Ascending aorta (tissue), 2 donors: ENCODE measurements at regions not wholly inside any gene's neighbourhood (a gene's known extent, or its start where the extent isn't known, plus 50 kb on each side); places are given as distances from the start of the nearest gene placed in this dataset.

ENCODE experiments used
- DNase-seq, 2 donors: peaks; one replicate each; pipeline ENCODE4 v3.0.0-alpha.2; 2019; ENCODE audit warnings: low spot score in 2 of 2
- H3K27ac ChIP-seq, 2 donors: fragments of 200-600 bp; sonication (generic); one replicate each; pipeline ENCODE4 v1.5.1; 2016 to 2017; ENCODE audit warnings: mild to moderate bottlenecking in 1 of 2
- H3K27me3 ChIP-seq: fragments of 200-600 bp; sonication (generic); one replicate; pipeline ENCODE4 v1.5.1; 2017
- H3K36me3 ChIP-seq, 2 donors: fragments of 200-600 bp; sonication (generic); one replicate each; pipeline ENCODE4 v1.5.1; 2016
- H3K4me1 ChIP-seq, 2 donors: fragments of 200-600 bp; sonication (generic); one replicate each; pipeline ENCODE4 v1.5.1; 2016 to 2017; ENCODE audit warnings: mild to moderate bottlenecking in 1 of 2
- H3K4me3 ChIP-seq, 2 donors: fragments of 200-600 bp; sonication (generic); one replicate each; pipeline ENCODE4 v1.5.1; 2016 to 2017; ENCODE audit warnings: mild to moderate bottlenecking in 1 of 2
- H3K9me3 ChIP-seq, 2 donors: fragments of 200-600 bp; sonication (generic); one replicate each; pipeline ENCODE4 v1.5.1; 2016
- intact Hi-C: fragments of 100-400 bp; cut with DNase I; formaldehyde crosslinking; loops from one replicate; pipeline ENCODE4 v1.15.1; 2023
- TF ChIP-seq, protein P1 (sequence below), 3 experiments: fragments of 200-600 bp in 2 of 3; fragments of 450-650 bp in 1 of 3; sonication (generic) in 2 of 3; IDR thresholded peaks; one replicate each; pipeline ENCODE4 v1.5.1; 2016 to 2019; ENCODE audit warnings: antibody characterized with exemption in 3 of 3, mild to moderate bottlenecking in 1 of 3, moderate library complexity in 1 of 3

DNA sequence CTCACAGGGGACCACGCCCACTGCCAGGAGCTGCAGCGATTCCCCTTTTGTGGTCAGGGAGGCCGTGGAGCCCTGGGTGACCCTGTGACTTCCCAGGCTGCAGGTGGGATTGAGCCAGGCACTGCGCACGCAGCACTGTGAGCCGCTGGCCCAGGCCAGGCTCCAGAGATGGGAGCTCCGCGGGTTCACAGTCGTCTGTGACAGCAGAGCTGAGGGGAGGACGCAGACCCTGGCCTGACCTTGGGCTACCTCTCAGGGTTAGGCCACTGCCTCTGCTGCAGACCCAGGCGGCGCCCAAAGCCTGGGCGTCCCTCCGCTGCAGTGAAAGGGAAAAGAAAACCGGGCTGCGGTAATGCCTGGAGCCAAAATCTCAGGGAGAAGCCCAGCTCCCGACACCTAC, 107.5 kb upstream of the GPR26 start:
- intact Hi-C loops = loop anchor here (1.0 to 5.0 kb wide), 2 partner anchors 425 to 516 kb away; no protein-coding TSS in a partner anchor
- Histone ChIP-seq H3K4me1 (no peaks in the 10 kb centered on the region), H3K9me3 (no peaks in the 10 kb centered on the region), H3K4me3 (no peak overlapping the region), H3K27me3 (no peaks in the 10 kb centered on the region), H3K27ac (no peak overlapping the region), H3K36me3 (no peaks in the 10 kb centered on the region)
- DNase-seq = no peak
- TF ChIP-seq, protein P1, sequence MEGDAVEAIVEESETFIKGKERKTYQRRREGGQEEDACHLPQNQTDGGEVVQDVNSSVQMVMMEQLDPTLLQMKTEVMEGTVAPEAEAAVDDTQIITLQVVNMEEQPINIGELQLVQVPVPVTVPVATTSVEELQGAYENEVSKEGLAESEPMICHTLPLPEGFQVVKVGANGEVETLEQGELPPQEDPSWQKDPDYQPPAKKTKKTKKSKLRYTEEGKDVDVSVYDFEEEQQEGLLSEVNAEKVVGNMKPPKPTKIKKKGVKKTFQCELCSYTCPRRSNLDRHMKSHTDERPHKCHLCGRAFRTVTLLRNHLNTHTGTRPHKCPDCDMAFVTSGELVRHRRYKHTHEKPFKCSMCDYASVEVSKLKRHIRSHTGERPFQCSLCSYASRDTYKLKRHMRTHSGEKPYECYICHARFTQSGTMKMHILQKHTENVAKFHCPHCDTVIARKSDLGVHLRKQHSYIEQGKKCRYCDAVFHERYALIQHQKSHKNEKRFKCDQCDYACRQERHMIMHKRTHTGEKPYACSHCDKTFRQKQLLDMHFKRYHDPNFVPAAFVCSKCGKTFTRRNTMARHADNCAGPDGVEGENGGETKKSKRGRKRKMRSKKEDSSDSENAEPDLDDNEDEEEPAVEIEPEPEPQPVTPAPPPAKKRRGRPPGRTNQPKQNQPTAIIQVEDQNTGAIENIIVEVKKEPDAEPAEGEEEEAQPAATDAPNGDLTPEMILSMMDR (IDR thresholded peaks at IDR 0.05) = no peak

DNA sequence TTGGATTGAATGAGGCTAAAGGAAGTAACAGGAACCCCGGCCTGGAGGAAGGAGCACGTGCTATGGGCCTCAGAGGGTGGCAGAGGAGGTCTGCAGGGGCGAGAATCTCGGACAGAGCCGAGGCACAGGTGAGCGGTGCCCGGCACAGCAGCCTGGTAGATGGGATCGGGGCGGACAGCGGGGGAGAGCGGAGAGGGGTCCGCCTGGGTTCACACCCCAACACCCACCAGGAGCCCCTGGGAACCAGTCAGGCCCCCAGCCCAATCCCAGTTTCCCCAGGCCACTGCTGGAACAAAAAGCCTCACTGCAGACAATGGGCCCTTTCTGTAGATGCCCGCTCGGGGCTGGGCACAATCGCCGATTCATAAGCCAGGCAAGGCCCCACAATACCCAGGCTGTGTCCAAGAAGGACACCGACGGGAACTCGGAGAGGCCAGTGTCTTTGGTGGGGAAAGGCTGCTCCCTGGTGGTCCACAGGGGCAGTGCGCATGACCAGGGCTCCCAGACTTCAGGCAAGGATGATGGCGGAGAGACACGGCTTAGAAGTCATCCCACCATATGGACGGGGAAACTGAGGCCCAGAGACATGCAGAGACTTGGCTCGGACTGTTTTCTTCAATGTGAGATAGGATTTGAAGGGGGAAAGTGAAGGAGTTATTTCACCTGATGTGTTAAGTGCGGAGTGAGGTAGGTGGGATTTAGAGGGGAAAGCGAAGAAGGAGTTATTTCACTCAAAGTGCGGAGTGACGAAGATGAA, 106.9 kb upstream of the GPR26 start:
- Histone ChIP-seq H3K27ac (no peak overlapping the region), H3K36me3 (no peaks in the 10 kb centered on the region), H3K9me3 (no peaks in the 10 kb centered on the region), H3K4me3 (no peak overlapping the region), H3K4me1 (no peaks in the 10 kb centered on the region), H3K27me3 (no peaks in the 10 kb centered on the region)
- TF ChIP-seq, protein P1 (IDR thresholded peaks at IDR 0.05) = peak; percentile 85 to 97 (median 95)
- intact Hi-C loops = loop anchor here (1.0 to 5.0 kb wide), 2 partner anchors 426 to 517 kb away; no protein-coding TSS in a partner anchor
- DNase-seq = peak in 1 of 2 donors; percentile 73

DNA sequence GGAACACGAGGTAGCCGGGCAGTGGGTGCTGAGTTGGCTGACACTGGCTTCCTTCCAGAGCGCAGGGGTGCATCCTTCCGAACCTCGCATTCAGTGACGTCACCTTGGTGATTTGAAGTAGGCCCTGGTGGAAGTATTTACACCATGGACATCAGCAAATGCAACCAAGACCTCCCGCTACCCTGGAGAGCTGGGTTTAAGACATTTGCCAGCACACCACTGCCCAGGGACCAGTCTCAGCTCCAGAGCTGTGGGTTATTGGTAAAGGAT, 106.4 kb upstream of the GPR26 start:
- no peaks in the 10 kb centered on the region for H3K36me3 ChIP-seq
- no peak for DNase-seq
- TF ChIP-seq, protein P1 (IDR thresholded peaks at IDR 0.05) = no peak
- H3K27ac ChIP-seq = no peak overlapping the region
- no peaks in the 10 kb centered on the region for H3K27me3 ChIP-seq
- no peak overlapping the region for H3K4me3 ChIP-seq
- no peaks in the 10 kb centered on the region for H3K9me3 ChIP-seq
- no peaks in the 10 kb centered on the region for H3K4me1 ChIP-seq
- intact Hi-C loops = loop anchor here (1.0 to 5.0 kb wide), 2 partner anchors 426 to 517 kb away; no protein-coding TSS in a partner anchor

- DNase-seq = no peak
Measured at GRCh38 chr10:123560301-123561140, 105.6 kb upstream of the GPR26 start.

GRCh38 chr10:123561141-123561440, 105.1 kb upstream of the GPR26 start:
- DNase-seq = no peak
- H3K27ac ChIP-seq = no peak overlapping the region

More at GRCh38 chr10:123560301-123561140, 105.6 kb upstream of the GPR26 start:
- Histone ChIP-seq H3K27ac (no peak overlapping the region), H3K9me3 (no peaks in the 10 kb centered on the region), H3K36me3 (no peaks in the 10 kb centered on the region), H3K4me3 (no peak overlapping the region), H3K27me3 (no peaks in the 10 kb centered on the region), H3K4me1 (no peaks in the 10 kb centered on the region)
- intact Hi-C loops = no loop called here
- TF ChIP-seq, protein P1 (IDR thresholded peaks at IDR 0.05) = no peak

More at GRCh38 chr10:123561141-123561440, 105.1 kb upstream of the GPR26 start:
- no peaks in the 10 kb centered on the region for H3K4me1 ChIP-seq
- no peak overlapping the region for H3K4me3 ChIP-seq
- no peaks in the 10 kb centered on the region for H3K9me3 ChIP-seq
- no peaks in the 10 kb centered on the region for H3K27me3 ChIP-seq
- TF ChIP-seq, protein P1 (IDR thresholded peaks at IDR 0.05) = no peak
- intact Hi-C loops = no loop called here
- H3K36me3 ChIP-seq = no peaks in the 10 kb centered on the region
